H1 (cell line): ENCODE measurements at regions not wholly inside any gene's neighbourhood (a gene's known extent, or its start where the extent isn't known, plus 50 kb on each side); places are given as distances from the start of the nearest gene placed in this dataset.

ENCODE experiments used
- CTCF ChIA-PET: fragments of 300-600 bp; sonication (Branson Sonifier 250); formaldehyde crosslinking; loops from one replicate; lab custom pipeline; 2021; ENCODE audit not compliant: partially characterized antibody; lab: Charles Lee
- POLR2A ChIA-PET: fragments of 300-600 bp; sonication (Branson Sonifier 250); formaldehyde crosslinking; loops from one replicate; lab custom pipeline; 2021; ENCODE audit warnings: inconsistent platforms; ENCODE audit not compliant: partially characterized antibody; lab: Charles Lee
- DNase-seq, 2 experiments: peaks; one replicate each; pipeline versions ENCODE4 v3.0.0 to v3.0.0-alpha.2; 2010 to 2022; ENCODE audit warnings: low spot score in 2 of 2, low read depth in 1 of 2, mixed read lengths in 1 of 2
- FAIRE-seq: peaks from 2 replicates; lab custom pipeline; 2011; peaks lifted over from hg19 to GRCh38; lab: Jason Lieb, UNC
- H2AFZ ChIP-seq: 2 replicates; pipeline ENCODE4 v1.8.1; 2012; ENCODE audit warnings: low read length, inconsistent platforms
- H2AK5ac ChIP-seq: 2 replicates; pipeline ENCODE4 v1.6.1; 2013; ENCODE audit warnings: low read depth, low read length
- H2BK120ac ChIP-seq: replicated peaks from 2 replicates; pipeline ENCODE3; 2013; ENCODE audit warnings: low read depth, low read length, inconsistent platforms
- H2BK12ac ChIP-seq: 2 replicates; pipeline ENCODE4 v1.6.1; 2013; ENCODE audit warnings: low read depth, low read length
- H2BK15ac ChIP-seq: 2 replicates; pipeline ENCODE4 v1.6.1; 2013; ENCODE audit warnings: low read length
- H2BK20ac ChIP-seq: 2 replicates; pipeline ENCODE4 v1.6.1; 2013; ENCODE audit warnings: low read length
- H2BK5ac ChIP-seq: 2 replicates; pipeline ENCODE4 v1.6.1; 2013; ENCODE audit warnings: low read depth, low read length
- H3K14ac ChIP-seq: 2 replicates; pipeline ENCODE4 v1.6.1; 2013; ENCODE audit warnings: inconsistent platforms; ENCODE audit not compliant: insufficient read length
- H3K18ac ChIP-seq: 2 replicates; pipeline ENCODE4 v1.6.1; 2013; ENCODE audit warnings: low read length; ENCODE audit errors: extremely low read depth
- H3K23ac ChIP-seq: 2 replicates; pipeline ENCODE4 v1.6.1; 2013; ENCODE audit warnings: inconsistent platforms; ENCODE audit not compliant: insufficient read length
- H3K23me2 ChIP-seq: 2 replicates; pipeline ENCODE4 v1.6.1; 2013; ENCODE audit warnings: low read depth, low read length
- H3K27ac ChIP-seq: 2 replicates; pipeline ENCODE4 v1.6.1; 2011; ENCODE audit warnings: low read depth, low read length, inconsistent platforms
- H3K27me3 ChIP-seq, 4 experiments: replicated peaks in 1 of 4; 1 replicate in 1 of 4; 2 replicates in 3 of 4; pipeline versions ENCODE4 v1.6.1 to v1.8.1; 2011 to 2013; ENCODE audit warnings: low read length in 3 of 4, mild to moderate bottlenecking in 3 of 4, inconsistent platforms in 2 of 4, mixed read lengths in 2 of 4, moderate library complexity in 1 of 4; ENCODE audit not compliant: control insufficient read depth in 3 of 4, insufficient read depth in 3 of 4; ENCODE audit errors: extremely low read depth in 1 of 4
- H3K36me3 ChIP-seq, 4 experiments: 2 replicates each; pipeline versions ENCODE4 v1.6.1 to v1.8.1; 2011 to 2013; ENCODE audit warnings: mild to moderate bottlenecking in 4 of 4, low read length in 3 of 4, moderate library complexity in 2 of 4, control low read depth in 1 of 4, inconsistent platforms in 1 of 4; ENCODE audit not compliant: insufficient read depth in 4 of 4, control insufficient read depth in 2 of 4
- H3K4ac ChIP-seq: replicated peaks from 2 replicates; pipeline ENCODE3; 2013; ENCODE audit warnings: low read length, low read depth, mixed read lengths, inconsistent platforms; ENCODE audit not compliant: insufficient read length
- H3K4me1 ChIP-seq, 4 experiments: replicated peaks in 1 of 4; 1 replicate in 1 of 4; 2 replicates in 3 of 4; pipeline versions ENCODE4 v1.6.1 to v1.8.1; 2011 to 2013; ENCODE audit warnings: low read length in 3 of 4, inconsistent platforms in 2 of 4, mixed read lengths in 1 of 4; ENCODE audit not compliant: insufficient read depth in 4 of 4, control insufficient read depth in 3 of 4
- H3K4me2 ChIP-seq, 2 experiments: 2 replicates each; pipeline versions ENCODE4 v1.6.1 to v1.8.1; 2011 to 2013; ENCODE audit warnings: low read depth in 2 of 2, low read length in 2 of 2, control low read depth in 1 of 2, inconsistent platforms in 1 of 2, mild to moderate bottlenecking in 1 of 2; ENCODE audit not compliant: insufficient read depth in 1 of 2
- H3K4me3 ChIP-seq, 4 experiments: fragments of 200-600, 300-600 bp in 1 of 4; sonication (generic), shearing (Covaris generic), sonication (Bioruptor Twin) in 1 of 4; 2 replicates each; pipeline versions ENCODE4 v1.5.1 to v1.8.1; 2011 to 2016; ENCODE audit warnings: low read length in 4 of 4, low read depth in 3 of 4, control low read depth in 2 of 4, inconsistent platforms in 2 of 4, mild to moderate bottlenecking in 2 of 4, mixed read lengths in 1 of 4, moderate library complexity in 1 of 4; ENCODE audit not compliant: insufficient read depth in 2 of 4; ENCODE audit errors: extremely low read depth in 1 of 4
- H3K56ac ChIP-seq: replicated peaks from 2 replicates; pipeline ENCODE3; 2013; ENCODE audit warnings: low read depth, mild to moderate bottlenecking, mixed read lengths, low read length, inconsistent platforms; ENCODE audit not compliant: insufficient read length
- H3K79me1 ChIP-seq: 2 replicates; pipeline ENCODE4 v1.6.1; 2013; ENCODE audit warnings: low read depth, low read length, control low read depth
- H3K79me2 ChIP-seq, 2 experiments: 2 replicates each; pipeline versions ENCODE4 v1.6.1 to v1.8.1; 2012 to 2013; ENCODE audit warnings: low read length in 2 of 2, mild to moderate bottlenecking in 2 of 2, inconsistent platforms in 1 of 2; ENCODE audit not compliant: insufficient read depth in 2 of 2, control insufficient read depth in 1 of 2
- H3K9ac ChIP-seq, 4 experiments: replicated peaks in 1 of 4; 1 replicate in 1 of 4; 2 replicates in 3 of 4; pipeline versions ENCODE4 v1.6.1 to v1.8.1; 2011 to 2013; ENCODE audit warnings: low read depth in 3 of 4, low read length in 3 of 4, control low read depth in 2 of 4, mild to moderate bottlenecking in 2 of 4, moderate library complexity in 2 of 4, inconsistent platforms in 1 of 4; ENCODE audit errors: extremely low read depth in 1 of 4
- H3K9me3 ChIP-seq, 2 experiments: 2 replicates each; pipeline versions ENCODE4 v1.6.1 to v1.8.1; 2012 to 2013; ENCODE audit warnings: mild to moderate bottlenecking in 2 of 2, moderate library complexity in 2 of 2, control low read depth in 1 of 2, inconsistent platforms in 1 of 2, low read depth in 1 of 2, low read length in 1 of 2, mixed read lengths in 1 of 2; ENCODE audit not compliant: insufficient read depth in 2 of 2
- H4K20me1 ChIP-seq, 2 experiments: replicated peaks in 1 of 2; 2 replicates each; pipeline versions ENCODE3 to v1.8.1; 2011 to 2013; ENCODE audit warnings: inconsistent platforms in 2 of 2, low read length in 2 of 2, mild to moderate bottlenecking in 1 of 2; ENCODE audit not compliant: insufficient read depth in 2 of 2, control insufficient read depth in 1 of 2
- H4K5ac ChIP-seq: 2 replicates; pipeline ENCODE4 v1.6.1; 2013; ENCODE audit warnings: low read length, low read depth, mixed read lengths, inconsistent platforms; ENCODE audit not compliant: insufficient read length
- H4K8ac ChIP-seq: 2 replicates; pipeline ENCODE4 v1.8.0; 2013; ENCODE audit warnings: mild to moderate bottlenecking, moderate library complexity, low read length, inconsistent platforms; ENCODE audit not compliant: insufficient read depth; ENCODE audit errors: extremely low read depth
- H4K91ac ChIP-seq: replicated peaks from 2 replicates; pipeline ENCODE3; 2013; ENCODE audit warnings: low read length, mixed read lengths, inconsistent platforms; ENCODE audit not compliant: insufficient read length
- ASH2L ChIP-seq: fragments of 200-600, 300-600 bp; sonication (generic); IDR thresholded peaks from one replicate; pipeline ENCODE4 v1.7.1; 2017; ENCODE audit warnings: low read length
- ATF2 ChIP-seq: IDR thresholded peaks from 2 replicates; pipeline ENCODE4 v1.6.1; 2012; ENCODE audit warnings: low read length, inconsistent platforms
- ATF3 ChIP-seq: IDR thresholded peaks from 2 replicates; pipeline ENCODE4 v1.6.1; 2011; ENCODE audit warnings: low read depth, mild to moderate bottlenecking, low read length; ENCODE audit not compliant: insufficient read depth
- BACH1 ChIP-seq: IDR thresholded peaks from 2 replicates; pipeline ENCODE4 v1.6.1; 2012; ENCODE audit warnings: low read length, improper control_type of control experiment
- CBX5 ChIP-seq: fragments of 300-800, 300-1000 bp; sonication (generic); IDR thresholded peaks from 2 replicates; pipeline ENCODE4 v1.7.1; 2016; ENCODE audit warnings: antibody characterized with exemption, low read length, low read depth
- CBX8 ChIP-seq: fragments of 300-800, 300-1000 bp; sonication (generic); IDR thresholded peaks from 2 replicates; pipeline ENCODE4 v1.7.1; 2016; ENCODE audit warnings: low read depth, low read length, borderline replicate concordance
- CHD1 ChIP-seq: IDR thresholded peaks from 2 replicates; pipeline ENCODE4 v1.6.1; 2012; ENCODE audit warnings: low read depth, low read length, improper control_type of control experiment
- CHD2 ChIP-seq: IDR thresholded peaks from 2 replicates; pipeline ENCODE4 v1.6.1; 2012; ENCODE audit warnings: low read length, improper control_type of control experiment
- KDM5A ChIP-seq: fragments of 200-600 bp; IDR thresholded peaks from 2 replicates; pipeline ENCODE4 v1.7.1; 2012; ENCODE audit warnings: mild to moderate bottlenecking, low read length, inconsistent platforms, mixed read lengths
- NANOG ChIP-seq: IDR thresholded peaks from 2 replicates; pipeline ENCODE4 v1.6.1; 2011; ENCODE audit warnings: low read length, low read depth, mild to moderate bottlenecking, inconsistent platforms; ENCODE audit not compliant: insufficient read depth, poor library complexity, severe bottlenecking
- POLR2AphosphoS5 ChIP-seq: IDR thresholded peaks from 2 replicates; pipeline ENCODE4 v1.6.1; 2011; ENCODE audit warnings: low read depth, low read length
- SIRT6 ChIP-seq: IDR thresholded peaks from one replicate; pipeline ENCODE4 v1.7.1; 2012; ENCODE audit warnings: low read length, inconsistent platforms
- SUZ12 ChIP-seq: fragments of 200-600 bp; sonication (generic); IDR thresholded peaks from 2 replicates; pipeline ENCODE4 v1.6.1; 2012; ENCODE audit warnings: mild to moderate bottlenecking, inconsistent platforms, low read length, moderate library complexity, mixed read lengths
- TCF12 ChIP-seq: IDR thresholded peaks from 2 replicates; pipeline ENCODE4 v1.6.1; 2011; ENCODE audit warnings: low read depth, mild to moderate bottlenecking, low read length
- TEAD4 ChIP-seq: IDR thresholded peaks from 2 replicates; pipeline ENCODE4 v1.6.1; 2012; ENCODE audit warnings: low read depth, low read length, inconsistent platforms, mixed read lengths
- WGBS, 2 experiments: shearing (Covaris generic) in 1 of 2; methylation state at CpG; one replicate each; pipeline versions ENCODE4 v1.1.6 to v1.1.7; 2013 to 2015; ENCODE audit warnings: low lambda C conversion rate in 2 of 2, mixed read lengths in 2 of 2, inconsistent platforms in 1 of 2, low coverage in 1 of 2, missing lambda C conversion rate in 1 of 2; ENCODE audit not compliant: insufficient replicate concordance in 2 of 2, insufficient coverage in 1 of 2, insufficient read length in 1 of 2; ENCODE audit errors: extremely low coverage in 1 of 2, missing lambda C conversion rate in 1 of 2; 5-methylcytosine and 5-hydroxymethylcytosine counted together

GRCh38 chr13:34039678-34040077 lies 221.7 kb downstream of the RFC3 start:
- H3K56ac ChIP-seq = no peak overlapping the region
- no peak overlapping the region for H2BK5ac ChIP-seq
- ChIA-PET POLR2A (no interaction called here), CTCF (no interaction called here)
- H3K27ac ChIP-seq = no peak overlapping the region
- H4K91ac ChIP-seq = no peak overlapping the region
- no peaks in the 10 kb centered on the region for H3K36me3 ChIP-seq
- no peak overlapping the region for H2AFZ ChIP-seq
- H3K18ac ChIP-seq = no peak overlapping the region
- H2BK120ac ChIP-seq = no peak overlapping the region
- FAIRE-seq (no peak), DNase-seq (no peak)
- H3K23ac ChIP-seq = no peak overlapping the region
- H2BK15ac ChIP-seq = no peak overlapping the region
- no peaks in the 10 kb centered on the region for H3K27me3 ChIP-seq
- no peaks in the 10 kb centered on the region for H3K4me1 ChIP-seq
- H4K5ac ChIP-seq = no peak overlapping the region
- no peak overlapping the region for H3K9ac ChIP-seq
- no peaks in the 10 kb centered on the region for H3K9me3 ChIP-seq
- no peak overlapping the region for H2BK20ac ChIP-seq
- WGBS, 2 experiments = 91% methylated on average over 1 of the region's 1 CpG; no CpG with 5 or more reads in 1 of the 2 experiments
- H3K4ac ChIP-seq = no peak overlapping the region
- no peaks in the 10 kb centered on the region for H3K79me1 ChIP-seq
- no peak overlapping the region for H3K4me3 ChIP-seq
- H4K8ac ChIP-seq = no peak overlapping the region
- no peak overlapping the region for H2BK12ac ChIP-seq
- H3K79me2 ChIP-seq = no peaks in the 10 kb centered on the region
- H3K14ac ChIP-seq = no peak overlapping the region
- no peak overlapping the region for H2AK5ac ChIP-seq
- H4K20me1 ChIP-seq = no peaks in the 10 kb centered on the region
- H3K23me2 ChIP-seq = no peaks in the 10 kb centered on the region
- no peak overlapping the region for H3K4me2 ChIP-seq
- TF ChIP-seq ATF2 (no peak), CHD1 (no peak), SIRT6 (no peak), BACH1 (no peak), ASH2L (no peak), TEAD4 (no peak), NANOG (no peak), CHD2 (no peak), SUZ12 (no peak), CBX8 (no peak), POLR2AphosphoS5 (no peak), KDM5A (no peak), CBX5 (no peak), TCF12 (no peak), ATF3 (no peak)
